ENCODE measurements at regions not wholly inside any gene's neighbourhood (a gene's known extent, or its start where the extent isn't known, plus 50 kb on each side); places are given as distances from the start of the nearest gene placed in this dataset.
"Not testable (repeated sequence)": the region's sequence is repeated elsewhere in the genome, so short reads cannot be mapped to it uniquely, and the experiment has no call there.

DNA sequence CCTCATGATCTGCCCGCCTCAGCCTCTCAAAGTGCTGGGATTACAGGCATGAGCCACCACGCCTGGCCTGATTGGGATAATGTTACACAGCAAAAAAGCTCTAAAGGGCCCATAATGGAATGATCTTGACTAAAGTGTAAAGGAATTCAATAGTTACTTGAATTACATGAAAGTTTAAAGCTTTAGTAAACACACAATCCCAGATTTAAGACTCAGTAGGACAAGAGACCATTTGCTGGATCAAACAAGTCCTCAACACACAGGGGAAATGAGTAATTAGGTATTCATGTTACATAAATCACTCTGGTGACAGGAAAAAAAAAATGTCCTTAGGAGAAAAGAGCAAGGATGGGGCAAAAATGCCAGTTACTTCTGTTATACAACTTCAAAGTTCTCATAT is 762.9 kb upstream of the AMELY start:
- H3K4me3 ChIP-seq (ENCODE audit: low read depth in 1 of 3, low read length in 3 of 3) = no peak overlapping the region
- H3K4me1 ChIP-seq (ENCODE audit: control insufficient read depth in 3 of 3, insufficient read depth in 2 of 3, low read depth in 1 of 3, low read length in 2 of 3) = no peaks in the 10 kb centered on the region
- no peaks in the 10 kb centered on the region for H3K9me3 ChIP-seq (ENCODE audit: control insufficient read depth in 2 of 2, insufficient read depth in 1 of 2, low read depth in 1 of 2, low read length in 1 of 2)
- no peaks in the 10 kb centered on the region for H3K27me3 ChIP-seq (ENCODE audit: control insufficient read depth in 3 of 3, insufficient read depth in 3 of 3, low read length in 3 of 3)
- WGBS, 3 donors = 79 to 81% methylated on average over 2 of the region's 2 CpGs; no CpG with 5 or more reads in 1 of the 3 donors
- H3K36me3 ChIP-seq (ENCODE audit: control insufficient read depth in 3 of 3, insufficient read depth in 2 of 3, low read depth in 1 of 3, low read length in 3 of 3) = no peaks in the 10 kb centered on the region
- H3K27ac ChIP-seq (ENCODE audit: low read depth in 1 of 3, low read length in 2 of 3) = no peak overlapping the region
- FAIRE-seq (no peak), DNase-seq (no peak)

- H3K9me3 ChIP-seq (ENCODE audit: control insufficient read depth in 2 of 2, insufficient read depth in 1 of 2, low read depth in 1 of 2, low read length in 1 of 2) = no peaks in the 10 kb centered on the region
- H3K27me3 ChIP-seq (ENCODE audit: control insufficient read depth in 3 of 3, insufficient read depth in 3 of 3, low read length in 3 of 3) = no peaks in the 10 kb centered on the region
- no peak overlapping the region for H3K27ac ChIP-seq (ENCODE audit: low read depth in 1 of 3, low read length in 2 of 3)
- FAIRE-seq (no peak), DNase-seq (no peak)
- no peaks in the 10 kb centered on the region for H3K4me1 ChIP-seq (ENCODE audit: control insufficient read depth in 3 of 3, insufficient read depth in 2 of 3, low read depth in 1 of 3, low read length in 2 of 3)
- 94% methylated on average over 7 to 15 of the region's 15 CpGs; no CpG with 5 or more reads in 1 of the 3 donors for WGBS, 3 donors
- H3K36me3 ChIP-seq (ENCODE audit: control insufficient read depth in 3 of 3, insufficient read depth in 2 of 3, low read depth in 1 of 3, low read length in 3 of 3) = no peaks in the 10 kb centered on the region
- H3K4me3 ChIP-seq (ENCODE audit: low read depth in 1 of 3, low read length in 3 of 3) = no peak overlapping the region
Measured at GRCh38 chrY:7672796-7673195, 761.2 kb upstream of the AMELY start.

- no peaks in the 10 kb centered on the region for H3K27me3 ChIP-seq (ENCODE audit: control insufficient read depth in 3 of 3, insufficient read depth in 3 of 3, low read length in 3 of 3)
- H3K27ac ChIP-seq (ENCODE audit: low read depth in 1 of 3, low read length in 2 of 3) = no peak overlapping the region
- no peaks in the 10 kb centered on the region for H3K36me3 ChIP-seq (ENCODE audit: control insufficient read depth in 3 of 3, insufficient read depth in 2 of 3, low read depth in 1 of 3, low read length in 3 of 3)
- H3K4me1 ChIP-seq (ENCODE audit: control insufficient read depth in 3 of 3, insufficient read depth in 2 of 3, low read depth in 1 of 3, low read length in 2 of 3) = no peaks in the 10 kb centered on the region
- FAIRE-seq = no peak
- 81 to 88% methylated on average over 4 of the region's 4 CpGs; no CpG with 5 or more reads in 1 of the 3 donors for WGBS, 3 donors
- no peak for DNase-seq
- no peaks in the 10 kb centered on the region for H3K9me3 ChIP-seq (ENCODE audit: control insufficient read depth in 2 of 2, insufficient read depth in 1 of 2, low read depth in 1 of 2, low read length in 1 of 2)
- H3K4me3 ChIP-seq (ENCODE audit: low read depth in 1 of 3, low read length in 3 of 3) = no peak overlapping the region
Measured at GRCh38 chrY:7663261-7663660, 751.7 kb upstream of the AMELY start.

- Histone ChIP-seq H3K27me3 (ENCODE audit: control insufficient read depth in 3 of 3, insufficient read depth in 3 of 3, low read length in 3 of 3) (no peaks in the 10 kb centered on the region), H3K36me3 (ENCODE audit: control insufficient read depth in 3 of 3, insufficient read depth in 2 of 3, low read depth in 1 of 3, low read length in 3 of 3) (no peaks in the 10 kb centered on the region), H3K4me3 (ENCODE audit: low read depth in 1 of 3, low read length in 3 of 3) (no peak overlapping the region), H3K9me3 (ENCODE audit: control insufficient read depth in 2 of 2, insufficient read depth in 1 of 2, low read depth in 1 of 2, low read length in 1 of 2) (no peaks in the 10 kb centered on the region), H3K27ac (ENCODE audit: low read depth in 1 of 3, low read length in 2 of 3) (no peak overlapping the region), H3K4me1 (ENCODE audit: control insufficient read depth in 3 of 3, insufficient read depth in 2 of 3, low read depth in 1 of 3, low read length in 2 of 3) (no peaks in the 10 kb centered on the region)
- FAIRE-seq (no peak), DNase-seq (no peak)
- WGBS, 3 donors = 88 to 92% methylated on average over 3 to 5 of the region's 5 CpGs; no CpG with 5 or more reads in 1 of the 3 donors
Measured at GRCh38 chrY:7659047-7659446, 747.5 kb upstream of the AMELY start.

DNA sequence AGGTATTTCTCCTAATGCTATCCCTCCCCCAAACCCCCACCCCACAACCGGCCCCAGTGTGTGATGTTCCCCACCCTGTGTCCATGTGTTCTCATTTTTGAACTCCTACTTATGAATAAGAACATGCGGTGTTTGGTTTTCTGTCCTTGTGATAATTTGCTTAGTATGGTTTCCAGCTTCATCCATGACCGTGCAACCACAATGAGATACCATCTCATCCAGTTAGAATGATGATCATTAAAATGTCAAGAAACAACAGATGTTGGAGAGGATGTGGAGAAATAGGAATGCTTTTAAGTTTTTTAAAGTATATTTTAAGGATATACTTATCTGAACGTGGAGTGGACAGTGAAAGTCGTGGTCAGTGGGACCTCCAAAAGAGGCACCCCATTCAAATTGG is 745.0 kb upstream of the AMELY start:
- Histone ChIP-seq H3K27me3 (ENCODE audit: control insufficient read depth in 3 of 3, insufficient read depth in 3 of 3, low read length in 3 of 3) (no peaks in the 10 kb centered on the region), H3K27ac (ENCODE audit: low read depth in 1 of 3, low read length in 2 of 3) (no peak overlapping the region), H3K9me3 (ENCODE audit: control insufficient read depth in 2 of 2, insufficient read depth in 1 of 2, low read depth in 1 of 2, low read length in 1 of 2) (no peaks in the 10 kb centered on the region), H3K36me3 (ENCODE audit: control insufficient read depth in 3 of 3, insufficient read depth in 2 of 3, low read depth in 1 of 3, low read length in 3 of 3) (no peaks in the 10 kb centered on the region), H3K4me1 (ENCODE audit: control insufficient read depth in 3 of 3, insufficient read depth in 2 of 3, low read depth in 1 of 3, low read length in 2 of 3) (no peaks in the 10 kb centered on the region), H3K4me3 (ENCODE audit: low read depth in 1 of 3, low read length in 3 of 3) (no peak overlapping the region)
- FAIRE-seq (no peak), DNase-seq (no peak)
- WGBS, 3 donors = 87 to 92% methylated on average over 5 of the region's 5 CpGs; no CpG with 5 or more reads in 1 of the 3 donors

DNA sequence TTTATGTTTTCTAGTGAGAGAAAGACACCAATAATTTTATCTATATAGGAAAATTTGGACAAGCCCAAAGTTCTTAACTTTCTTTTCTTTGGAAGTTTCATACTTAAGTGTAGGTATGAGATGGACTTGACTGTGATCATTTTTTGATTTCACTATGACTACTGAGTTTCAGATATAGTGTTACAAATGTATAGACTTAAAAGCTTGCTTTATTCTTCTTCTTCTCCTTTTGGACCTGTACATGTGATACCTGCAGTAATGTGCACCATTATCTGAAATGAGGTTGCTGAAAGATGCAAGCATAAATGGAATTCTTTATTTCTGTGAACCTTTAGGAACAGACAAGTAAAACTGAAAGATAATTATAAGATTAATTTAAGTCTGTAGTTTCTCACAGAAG is 743.4 kb upstream of the AMELY start:
- no peaks in the 10 kb centered on the region for H3K9me3 ChIP-seq (ENCODE audit: control insufficient read depth in 2 of 2, insufficient read depth in 1 of 2, low read depth in 1 of 2, low read length in 1 of 2)
- no peak overlapping the region for H3K4me3 ChIP-seq (ENCODE audit: low read depth in 1 of 3, low read length in 3 of 3)
- no peak overlapping the region for H3K27ac ChIP-seq (ENCODE audit: low read depth in 1 of 3, low read length in 2 of 3)
- no peaks in the 10 kb centered on the region for H3K36me3 ChIP-seq (ENCODE audit: control insufficient read depth in 3 of 3, insufficient read depth in 2 of 3, low read depth in 1 of 3, low read length in 3 of 3)
- H3K27me3 ChIP-seq (ENCODE audit: control insufficient read depth in 3 of 3, insufficient read depth in 3 of 3, low read length in 3 of 3) = no peaks in the 10 kb centered on the region
- DNase-seq (no peak), FAIRE-seq (peak; percentile 15)
- H3K4me1 ChIP-seq (ENCODE audit: control insufficient read depth in 3 of 3, insufficient read depth in 2 of 3, low read depth in 1 of 3, low read length in 2 of 3) = no peaks in the 10 kb centered on the region

GRCh38 chrY:7649866-7650265 is 738.3 kb upstream of the AMELY start:
- not testable (repeated sequence) for H3K9me3 ChIP-seq (ENCODE audit: control insufficient read depth in 2 of 2, insufficient read depth in 1 of 2, low read depth in 1 of 2, low read length in 1 of 2); H3K4me3 ChIP-seq (ENCODE audit: low read depth in 1 of 3, low read length in 3 of 3); DNase-seq; H3K36me3 ChIP-seq (ENCODE audit: control insufficient read depth in 3 of 3, insufficient read depth in 2 of 3, low read depth in 1 of 3, low read length in 3 of 3); FAIRE-seq; H3K27me3 ChIP-seq (ENCODE audit: control insufficient read depth in 3 of 3, insufficient read depth in 3 of 3, low read length in 3 of 3); H3K27ac ChIP-seq (ENCODE audit: low read depth in 1 of 3, low read length in 2 of 3); H3K4me1 ChIP-seq (ENCODE audit: control insufficient read depth in 3 of 3, insufficient read depth in 2 of 3, low read depth in 1 of 3, low read length in 2 of 3)
- WGBS, 3 donors = 60 to 85% (median 84%) methylated on average over 1 of the region's 1 CpG
